Transverse colon (tissue), 4 donors: ENCODE measurements at regions not wholly inside any gene's neighbourhood (a gene's known extent, or its start where the extent isn't known, plus 50 kb on each side); places are given as distances from the start of the nearest gene placed in this dataset.
A peak's percentile ranks its signal among the peaks of the same experiment; 100 is the strongest.

Source experiments
- DNase-seq: peaks from one replicate; pipeline ENCODE4 v3.0.0-alpha.2; 2019
- H3K27ac ChIP-seq, 4 donors: fragments of 200-600 bp; sonication (generic); 2 replicates each; pipeline ENCODE4 v1.5.1; 2016 to 2018; ENCODE audit warnings: inconsistent platforms in 4 of 4
- H3K27me3 ChIP-seq: fragments of 200-600 bp; sonication (generic); 2 replicates; pipeline ENCODE4 v1.5.1; 2017; ENCODE audit warnings: inconsistent platforms
- H3K36me3 ChIP-seq, 4 donors: fragments of 200-600 bp; sonication (generic); 2 replicates each; pipeline ENCODE4 v1.5.1; 2017 to 2019; ENCODE audit warnings: inconsistent platforms in 4 of 4
- H3K4me1 ChIP-seq, 4 donors: fragments of 200-600 bp; sonication (generic); 2 replicates each; pipeline ENCODE4 v1.5.1; 2017 to 2020; ENCODE audit warnings: inconsistent platforms in 4 of 4
- H3K4me3 ChIP-seq, 4 donors: fragments of 200-600 bp; sonication (generic); 1 replicate in 1 of 4; 2 replicates in 3 of 4; pipeline versions ENCODE4 v1.5.1 to v1.6.1; 2017 to 2019; ENCODE audit warnings: inconsistent platforms in 4 of 4
- H3K9me3 ChIP-seq, 2 donors: fragments of 200-600 bp; sonication (generic); 2 replicates each; pipeline ENCODE4 v1.5.1; 2017 to 2019; ENCODE audit warnings: inconsistent platforms in 2 of 2
- EP300 ChIP-seq: sonication (generic); formaldehyde crosslinking; IDR thresholded peaks from one replicate; pipeline ENCODE4 v1.6.1; 2017; ENCODE audit warnings: antibody characterized with exemption, low read depth
- POLR2A ChIP-seq: fragments of 450-650 bp; IDR thresholded peaks from one replicate; pipeline ENCODE4 v1.6.1; 2016; ENCODE audit warnings: antibody characterized with exemption, mild to moderate bottlenecking, moderate library complexity
- POLR2AphosphoS5 ChIP-seq, 3 donors: sonication (generic); formaldehyde crosslinking; IDR thresholded peaks; one replicate each; pipeline ENCODE4 v1.6.1; 2016; ENCODE audit warnings: antibody characterized with exemption in 3 of 3
- WGBS, 2 donors: methylation state at CpG; one replicate each; pipeline ENCODE4 v1.1.5; 2018; ENCODE audit warnings: low coverage in 1 of 2; 5-methylcytosine and 5-hydroxymethylcytosine counted together
- in situ Hi-C, 4 donors: fragments of 200-750 bp; cut with MboI; loops; one replicate each; pipeline versions ENCODE4 v1.15.0 to v1.15.1; 2017; ENCODE audit warnings: low sequenced_read_pairs in 3 of 4, low pct_ligation_motif_present in 1 of 4, low pct_unique_long_range_greater_than_20kb in 1 of 4
- intact Hi-C: fragments of 100-400 bp; cut with DNase I; formaldehyde crosslinking; loops from one replicate; pipeline ENCODE4 v1.15.1; 2023; ENCODE audit warnings: low total_unique reads
- TF ChIP-seq, protein P1 (sequence below), 5 experiments: fragments of 200-600 bp in 3 of 5; fragments of 450-650 bp in 2 of 5; sonication (generic) in 3 of 5; IDR thresholded peaks; 1 replicate in 2 of 5; 2 replicates in 3 of 5; pipeline ENCODE4 v1.5.1; 2016 to 2017; ENCODE audit warnings: antibody characterized with exemption in 5 of 5, inconsistent platforms in 3 of 5, mild to moderate bottlenecking in 2 of 5, moderate library complexity in 1 of 5

DNA sequence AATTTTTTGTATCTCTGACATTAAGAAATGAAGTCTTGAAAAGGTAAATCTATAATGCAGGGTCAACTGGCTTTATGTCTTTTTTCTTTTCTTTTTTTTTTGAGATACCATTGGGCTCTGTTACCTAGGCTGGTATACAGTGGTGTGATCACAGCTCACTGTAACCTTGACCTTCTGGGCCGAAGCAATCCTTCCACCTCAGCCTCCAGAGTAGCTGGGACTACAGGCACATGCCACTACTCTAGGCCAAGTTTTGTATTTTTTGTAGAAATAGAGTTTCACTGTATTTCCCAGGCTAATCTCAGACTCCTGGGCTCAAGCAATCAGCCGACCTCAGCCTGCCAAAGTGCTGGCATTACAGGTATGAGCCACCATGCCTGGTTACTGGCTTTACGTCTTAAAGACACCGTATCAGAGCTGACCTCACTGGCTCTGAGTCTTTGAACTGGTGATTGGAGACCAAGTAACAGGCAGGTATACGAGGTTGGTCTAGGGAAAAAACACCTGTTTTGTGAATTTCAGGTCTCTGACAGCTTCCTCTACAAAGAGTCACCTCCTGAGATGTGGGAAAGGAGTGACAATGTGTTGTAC, 70.4 kb upstream of the GPBP1 start:
- in situ Hi-C loops = no loop called here
- DNase-seq = no peak
- no peak for TF ChIP-seq POLR2AphosphoS5 (IDR thresholded peaks at IDR 0.05)
- no peak for TF ChIP-seq POLR2A
- TF ChIP-seq EP300 = no peak
- TF ChIP-seq, protein P1, sequence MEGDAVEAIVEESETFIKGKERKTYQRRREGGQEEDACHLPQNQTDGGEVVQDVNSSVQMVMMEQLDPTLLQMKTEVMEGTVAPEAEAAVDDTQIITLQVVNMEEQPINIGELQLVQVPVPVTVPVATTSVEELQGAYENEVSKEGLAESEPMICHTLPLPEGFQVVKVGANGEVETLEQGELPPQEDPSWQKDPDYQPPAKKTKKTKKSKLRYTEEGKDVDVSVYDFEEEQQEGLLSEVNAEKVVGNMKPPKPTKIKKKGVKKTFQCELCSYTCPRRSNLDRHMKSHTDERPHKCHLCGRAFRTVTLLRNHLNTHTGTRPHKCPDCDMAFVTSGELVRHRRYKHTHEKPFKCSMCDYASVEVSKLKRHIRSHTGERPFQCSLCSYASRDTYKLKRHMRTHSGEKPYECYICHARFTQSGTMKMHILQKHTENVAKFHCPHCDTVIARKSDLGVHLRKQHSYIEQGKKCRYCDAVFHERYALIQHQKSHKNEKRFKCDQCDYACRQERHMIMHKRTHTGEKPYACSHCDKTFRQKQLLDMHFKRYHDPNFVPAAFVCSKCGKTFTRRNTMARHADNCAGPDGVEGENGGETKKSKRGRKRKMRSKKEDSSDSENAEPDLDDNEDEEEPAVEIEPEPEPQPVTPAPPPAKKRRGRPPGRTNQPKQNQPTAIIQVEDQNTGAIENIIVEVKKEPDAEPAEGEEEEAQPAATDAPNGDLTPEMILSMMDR (IDR thresholded peaks at IDR 0.05) = no peak
- Histone ChIP-seq H3K27ac (peak overlapping the region; percentile 26 to 68 (median 58)), H3K9me3 (peaks cover 0 to 1% of the 10 kb centered on the region in 2 donors), H3K4me3 (no peak overlapping the region), H3K27me3 (no peaks in the 10 kb centered on the region), H3K4me1 (peaks cover 0 to 26% (median 7%) of the 10 kb centered on the region in 4 donors), H3K36me3 (no peaks in the 10 kb centered on the region)
- WGBS, 2 donors = 70 to 73% methylated on average over 2 to 5 of the region's 5 CpGs
- intact Hi-C loops = no loop called here

DNA sequence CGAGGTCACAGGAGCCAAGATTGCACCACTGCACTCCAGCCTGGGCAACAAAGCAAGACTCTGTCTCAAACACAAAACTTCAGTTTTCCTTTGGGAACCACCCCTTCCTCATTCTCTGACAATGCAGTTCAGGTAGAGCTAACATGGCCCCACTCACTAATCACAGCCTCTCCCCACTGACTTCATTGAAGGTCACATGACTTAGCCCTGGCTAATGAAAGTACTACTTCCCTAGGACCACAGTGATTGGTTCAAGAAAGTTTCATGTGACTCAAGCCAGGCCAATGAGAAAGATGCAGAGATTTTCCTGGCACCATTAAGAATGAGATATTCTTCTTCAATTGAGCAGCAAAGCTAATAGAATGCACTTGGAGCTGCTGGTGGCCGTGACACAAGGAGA, 67.2 kb upstream of the GPBP1 start:
- intact Hi-C loops = no loop called here
- 73 to 91% methylated on average over 1 to 2 of the region's 2 CpGs for WGBS, 2 donors
- Histone ChIP-seq H3K36me3 (no peaks in the 10 kb centered on the region), H3K27me3 (no peaks in the 10 kb centered on the region), H3K4me3 (no peak overlapping the region), H3K4me1 (peaks cover 0 to 26% (median 7%) of the 10 kb centered on the region in 4 donors), H3K9me3 (no peaks in the 10 kb centered on the region), H3K27ac (peak overlapping the region in 1 of 4 donors; percentile 33)
- TF ChIP-seq POLR2AphosphoS5 (IDR thresholded peaks at IDR 0.05) (no peak), POLR2A (no peak), EP300 (no peak)
- TF ChIP-seq, protein P1 (IDR thresholded peaks at IDR 0.05) = no peak
- in situ Hi-C loops = no loop called here
- no peak for DNase-seq

DNA sequence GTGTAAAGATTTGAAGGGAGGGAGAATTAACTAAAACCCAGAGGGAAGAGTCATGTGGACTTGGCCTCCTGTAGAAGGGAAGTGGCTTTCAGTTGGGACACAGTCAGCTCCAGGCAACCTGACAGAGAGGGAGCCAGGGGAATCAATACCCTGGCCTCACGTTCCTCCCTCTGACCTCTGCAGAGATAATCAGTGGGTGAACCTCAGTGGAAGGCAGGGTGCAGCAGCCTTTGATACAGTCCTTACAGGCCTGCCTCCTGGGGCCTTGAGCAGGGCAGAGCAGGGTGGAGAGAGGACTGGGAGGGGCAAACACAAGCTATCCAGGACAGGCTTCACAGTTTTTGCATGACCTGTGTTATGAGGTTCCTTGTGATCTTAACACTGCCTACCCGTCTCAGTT, 61.9 kb upstream of the GPBP1 start:
- in situ Hi-C loops (no loop called here), intact Hi-C loops (loop anchor here (2.0 kb wide), 1 partner anchor 55 kb away; no protein-coding TSS in a partner anchor)
- no peaks in the 10 kb centered on the region for H3K9me3 ChIP-seq
- no peak overlapping the region for H3K4me3 ChIP-seq
- H3K36me3 ChIP-seq = no peaks in the 10 kb centered on the region
- TF ChIP-seq, protein P1 (IDR thresholded peaks at IDR 0.05) = no peak
- TF ChIP-seq EP300 = no peak
- no peak for TF ChIP-seq POLR2A
- no peak for TF ChIP-seq POLR2AphosphoS5 (IDR thresholded peaks at IDR 0.05)
- DNase-seq = peak; percentile 28
- H3K27ac ChIP-seq = no peak overlapping the region
- WGBS, 2 donors = 31% methylated on average over 2 of the region's 2 CpGs; no CpG with 5 or more reads in 1 of the 2 donors
- H3K27me3 ChIP-seq = no peaks in the 10 kb centered on the region
- peaks cover 0 to 7% (median 3%) of the 10 kb centered on the region in 4 donors for H3K4me1 ChIP-seq

GRCh38 chr5:57113481-57113880, 60.4 kb upstream of the GPBP1 start:
- Histone ChIP-seq H3K9me3 (no peaks in the 10 kb centered on the region), H3K4me3 (no peak overlapping the region), H3K27ac (no peak overlapping the region), H3K4me1 (peaks cover 0 to 7% (median 3%) of the 10 kb centered on the region in 4 donors), H3K36me3 (no peaks in the 10 kb centered on the region), H3K27me3 (no peaks in the 10 kb centered on the region)
- TF ChIP-seq, protein P1 (IDR thresholded peaks at IDR 0.05) = no peak
- no peak for TF ChIP-seq POLR2AphosphoS5 (IDR thresholded peaks at IDR 0.05)
- no peak for TF ChIP-seq POLR2A
- no peak for TF ChIP-seq EP300
- intact Hi-C loops (loop anchor here (2.0 kb wide), 1 partner anchor 53 kb away; no protein-coding TSS in a partner anchor), in situ Hi-C loops (no loop called here)
- DNase-seq = no peak
